HEK293 (cell line): ENCODE measurements at regions not wholly inside any gene's neighbourhood (a gene's known extent, or its start where the extent isn't known, plus 50 kb on each side); places are given as distances from the start of the nearest gene placed in this dataset.

Experiments used
- ZNF10 ChIP-seq: fragments of 450-650 bp; formaldehyde crosslinking; IDR thresholded peaks from 2 replicates; pipeline ENCODE4 v1.5.1; 2017; ENCODE audit warnings: missing biosample characterization, missing genetic modification characterization
- ZNF292 ChIP-seq: fragments of 450-650 bp; formaldehyde crosslinking; IDR thresholded peaks from 2 replicates; pipeline ENCODE4 v1.5.1; 2016; ENCODE audit warnings: low read depth, missing biosample characterization, missing genetic modification characterization, borderline replicate concordance
- ZNF830 ChIP-seq: fragments of 450-650 bp; IDR thresholded peaks from 2 replicates; pipeline ENCODE4 v1.5.0; 2018; ENCODE audit warnings: missing biosample characterization, missing genetic modification characterization, low read depth, mild to moderate bottlenecking, moderate library complexity
- TF ChIP-seq, protein P1 (sequence below): fragments of 450-650 bp; formaldehyde crosslinking; IDR thresholded peaks from 2 replicates; pipeline ENCODE4 v1.5.1; 2016; ENCODE audit warnings: missing biosample characterization, missing genetic modification characterization
- TF ChIP-seq, protein P2 (sequence below): fragments of 450-650 bp; formaldehyde crosslinking; IDR thresholded peaks from 2 replicates; pipeline ENCODE4 v1.5.1; 2016; ENCODE audit warnings: missing biosample characterization, missing genetic modification characterization

DNA sequence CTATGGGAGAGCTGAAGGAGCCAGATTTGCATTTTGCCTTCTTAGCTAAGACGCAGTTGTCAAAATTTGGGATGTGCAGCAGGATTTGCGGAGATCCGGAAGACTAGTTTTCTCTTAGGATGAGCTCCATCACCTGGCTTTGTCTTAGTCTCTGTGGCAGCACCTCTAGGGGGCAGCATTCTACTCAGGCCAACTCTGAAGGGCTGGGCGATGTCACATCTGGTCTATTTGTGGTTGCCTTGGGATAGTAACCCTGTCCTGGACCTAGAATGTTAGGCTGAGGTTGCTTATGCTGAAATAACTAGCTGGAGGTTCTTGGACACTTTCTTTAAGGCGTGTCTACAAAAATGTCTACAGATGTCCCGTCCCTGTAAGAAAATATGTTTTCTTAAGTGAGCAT is 116.2 kb downstream of the FAT3 start:
- TF ChIP-seq, protein P1, sequence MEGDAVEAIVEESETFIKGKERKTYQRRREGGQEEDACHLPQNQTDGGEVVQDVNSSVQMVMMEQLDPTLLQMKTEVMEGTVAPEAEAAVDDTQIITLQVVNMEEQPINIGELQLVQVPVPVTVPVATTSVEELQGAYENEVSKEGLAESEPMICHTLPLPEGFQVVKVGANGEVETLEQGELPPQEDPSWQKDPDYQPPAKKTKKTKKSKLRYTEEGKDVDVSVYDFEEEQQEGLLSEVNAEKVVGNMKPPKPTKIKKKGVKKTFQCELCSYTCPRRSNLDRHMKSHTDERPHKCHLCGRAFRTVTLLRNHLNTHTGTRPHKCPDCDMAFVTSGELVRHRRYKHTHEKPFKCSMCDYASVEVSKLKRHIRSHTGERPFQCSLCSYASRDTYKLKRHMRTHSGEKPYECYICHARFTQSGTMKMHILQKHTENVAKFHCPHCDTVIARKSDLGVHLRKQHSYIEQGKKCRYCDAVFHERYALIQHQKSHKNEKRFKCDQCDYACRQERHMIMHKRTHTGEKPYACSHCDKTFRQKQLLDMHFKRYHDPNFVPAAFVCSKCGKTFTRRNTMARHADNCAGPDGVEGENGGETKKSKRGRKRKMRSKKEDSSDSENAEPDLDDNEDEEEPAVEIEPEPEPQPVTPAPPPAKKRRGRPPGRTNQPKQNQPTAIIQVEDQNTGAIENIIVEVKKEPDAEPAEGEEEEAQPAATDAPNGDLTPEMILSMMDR (tag by site-specific recombination), result no peak
- TF ChIP-seq ZNF830 (tag by site-specific recombination) (no peak), ZNF10 (tag by site-specific recombination) (no peak), ZNF292 (tag by site-specific recombination) (no peak)
- TF ChIP-seq, protein P2, sequence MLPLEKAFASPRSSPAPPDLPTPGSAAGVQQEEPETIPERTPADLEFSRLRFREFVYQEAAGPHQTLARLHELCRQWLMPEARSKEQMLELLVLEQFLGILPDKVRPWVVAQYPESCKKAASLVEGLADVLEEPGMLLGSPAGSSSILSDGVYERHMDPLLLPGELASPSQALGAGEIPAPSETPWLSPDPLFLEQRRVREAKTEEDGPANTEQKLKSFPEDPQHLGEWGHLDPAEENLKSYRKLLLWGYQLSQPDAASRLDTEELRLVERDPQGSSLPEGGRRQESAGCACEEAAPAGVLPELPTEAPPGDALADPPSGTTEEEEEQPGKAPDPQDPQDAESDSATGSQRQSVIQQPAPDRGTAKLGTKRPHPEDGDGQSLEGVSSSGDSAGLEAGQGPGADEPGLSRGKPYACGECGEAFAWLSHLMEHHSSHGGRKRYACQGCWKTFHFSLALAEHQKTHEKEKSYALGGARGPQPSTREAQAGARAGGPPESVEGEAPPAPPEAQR (tag by site-specific recombination), result no peak
